ENCODE measurements at regions not wholly inside any gene's neighbourhood (a gene's known extent, or its start where the extent isn't known, plus 50 kb on each side); places are given as distances from the start of the nearest gene placed in this dataset.

- no peak for DNase-seq
- Mint-ChIP-seq H3K36me3 (ENCODE audit: low read depth) (no peaks in the 10 kb centered on the region), H3K27ac (no peak overlapping the region), H3K27me3 (ENCODE audit: low read depth, poor library complexity) (no peaks in the 10 kb centered on the region), H3K4me1 (no peaks in the 10 kb centered on the region), H3K4me3 (no peak overlapping the region), H3K9me3 (peaks cover 11% of the 10 kb centered on the region)
- TF ChIP-seq CTCF (IDR thresholded peaks at IDR 0.05) = no peak
Observed at GRCh38 chr6:67391955-67392354, 1243.1 kb upstream of the ADGRB3 start.

GRCh38 chr6:67369679-67370078 lies 1265.4 kb upstream of the ADGRB3 start:
- H3K27ac Mint-ChIP-seq = no peak overlapping the region
- no peak overlapping the region for H3K4me3 Mint-ChIP-seq
- TF ChIP-seq CTCF (IDR thresholded peaks at IDR 0.05) = no peak
- no peaks in the 10 kb centered on the region for H3K36me3 Mint-ChIP-seq (ENCODE audit: low read depth)
- H3K4me1 Mint-ChIP-seq = no peaks in the 10 kb centered on the region
- no peaks in the 10 kb centered on the region for H3K9me3 Mint-ChIP-seq
- H3K27me3 Mint-ChIP-seq (ENCODE audit: low read depth, poor library complexity) = no peaks in the 10 kb centered on the region
- no peak for DNase-seq

GRCh38 chr6:67362976-67363375 lies 1272.1 kb upstream of the ADGRB3 start:
- no peak for DNase-seq
- Mint-ChIP-seq H3K27me3 (ENCODE audit: low read depth, poor library complexity) (no peaks in the 10 kb centered on the region), H3K9me3 (no peaks in the 10 kb centered on the region), H3K36me3 (ENCODE audit: low read depth) (no peaks in the 10 kb centered on the region), H3K4me1 (no peaks in the 10 kb centered on the region), H3K27ac (no peak overlapping the region), H3K4me3 (no peak overlapping the region)
- no peak for TF ChIP-seq CTCF (IDR thresholded peaks at IDR 0.05)

- TF ChIP-seq CTCF (IDR thresholded peaks at IDR 0.05) = no peak
- Mint-ChIP-seq H3K4me3 (no peak overlapping the region), H3K9me3 (no peaks in the 10 kb centered on the region)
Observed at GRCh38 chr6:67361264-67361663, 1273.8 kb upstream of the ADGRB3 start.

GRCh38 chr6:67358241-67358640 lies 1276.8 kb upstream of the ADGRB3 start:
- no peaks in the 10 kb centered on the region for H3K4me1 Mint-ChIP-seq
- TF ChIP-seq CTCF (IDR thresholded peaks at IDR 0.05) = no peak
- H3K9me3 Mint-ChIP-seq = no peaks in the 10 kb centered on the region
- no peak overlapping the region for H3K27ac Mint-ChIP-seq
- H3K4me3 Mint-ChIP-seq = no peak overlapping the region
- DNase-seq = no peak
- no peaks in the 10 kb centered on the region for H3K27me3 Mint-ChIP-seq (ENCODE audit: low read depth, poor library complexity)
- no peaks in the 10 kb centered on the region for H3K36me3 Mint-ChIP-seq (ENCODE audit: low read depth)

More at GRCh38 chr6:67361264-67361663, 1273.8 kb upstream of the ADGRB3 start:
- H3K4me1 Mint-ChIP-seq = no peaks in the 10 kb centered on the region
- DNase-seq = no peak
- no peaks in the 10 kb centered on the region for H3K36me3 Mint-ChIP-seq (ENCODE audit: low read depth)
- no peak overlapping the region for H3K27ac Mint-ChIP-seq
- no peaks in the 10 kb centered on the region for H3K27me3 Mint-ChIP-seq (ENCODE audit: low read depth, poor library complexity)

- no peak for TF ChIP-seq CTCF (IDR thresholded peaks at IDR 0.05)
- Mint-ChIP-seq H3K36me3 (ENCODE audit: low read depth) (no peaks in the 10 kb centered on the region), H3K27me3 (ENCODE audit: low read depth, poor library complexity) (no peaks in the 10 kb centered on the region)
Observed at GRCh38 chr6:67353861-67354260, 1281.2 kb upstream of the ADGRB3 start.

More at GRCh38 chr6:67353861-67354260, 1281.2 kb upstream of the ADGRB3 start:
- no peak for DNase-seq
- Mint-ChIP-seq H3K9me3 (no peaks in the 10 kb centered on the region), H3K4me1 (no peaks in the 10 kb centered on the region), H3K4me3 (no peak overlapping the region), H3K27ac (no peak overlapping the region)
